Naive thymus-derived CD8-positive, alpha-beta T cell (primary cell): ENCODE measurements at regions not wholly inside any gene's neighbourhood (a gene's known extent, or its start where the extent isn't known, plus 50 kb on each side); places are given as distances from the start of the nearest gene placed in this dataset.
"Not testable (repeated sequence)": the region's sequence is repeated elsewhere in the genome, so short reads cannot be mapped to it uniquely, and the experiment has no call there.

Source experiments
- ATAC-seq, 2 donors: fragments of 150-1000 bp; cut with Tn5 transposase in 1 of 2; sonication (Bioruptor Pico), chemical (Tn5 transposase) in 1 of 2; 1 replicate in 1 of 2; 2 replicates in 1 of 2; pipeline ENCODE4 v1.10.0; 2021; ENCODE audit warnings: mild to moderate bottlenecking in 2 of 2, moderate library complexity in 2 of 2
- POLR2A ChIA-PET: fragments of 350-600 bp; sonication (Branson Sonifier 250); formaldehyde crosslinking; loops from one replicate; lab custom pipeline; 2021; ENCODE audit warnings: antibody characterized with exemption; lab: Charles Lee
- DNase-seq, 10 donors: peaks; one replicate each; pipeline versions ENCODE4 v3.0.0 to v3.0.0-alpha.2; 2020 to 2022
- H3K27ac Mint-ChIP-seq, 10 donors: one replicate each; pipeline ENCODE4 v1.8.0; 2020 to 2022; ENCODE audit warnings: mild to moderate bottlenecking in 10 of 10, mixed read lengths in 10 of 10, moderate library complexity in 4 of 10, inconsistent platforms in 1 of 10
- H3K27me3 Mint-ChIP-seq, 5 donors: one replicate each; pipeline ENCODE4 v1.8.0; 2021 to 2022; ENCODE audit warnings: mixed read lengths in 5 of 5
- H3K36me3 Mint-ChIP-seq, 3 donors: one replicate each; pipeline ENCODE4 v1.8.0; 2020 to 2022; ENCODE audit warnings: mixed read lengths in 3 of 3, mild to moderate bottlenecking in 2 of 3, inconsistent platforms in 1 of 3
- H3K4me1 Mint-ChIP-seq, 4 donors: one replicate each; pipeline ENCODE4 v1.8.0; 2021 to 2022; ENCODE audit warnings: mixed read lengths in 4 of 4
- H3K4me3 Mint-ChIP-seq, 10 donors: one replicate each; pipeline ENCODE4 v1.8.0; 2020 to 2022; ENCODE audit warnings: mild to moderate bottlenecking in 10 of 10, mixed read lengths in 10 of 10, moderate library complexity in 6 of 10, inconsistent platforms in 1 of 10
- H3K9me3 Mint-ChIP-seq, 9 donors: one replicate each; pipeline ENCODE4 v1.8.0; 2020 to 2022; ENCODE audit warnings: mixed read lengths in 9 of 9, mild to moderate bottlenecking in 3 of 9, inconsistent platforms in 1 of 9, moderate library complexity in 1 of 9

DNA sequence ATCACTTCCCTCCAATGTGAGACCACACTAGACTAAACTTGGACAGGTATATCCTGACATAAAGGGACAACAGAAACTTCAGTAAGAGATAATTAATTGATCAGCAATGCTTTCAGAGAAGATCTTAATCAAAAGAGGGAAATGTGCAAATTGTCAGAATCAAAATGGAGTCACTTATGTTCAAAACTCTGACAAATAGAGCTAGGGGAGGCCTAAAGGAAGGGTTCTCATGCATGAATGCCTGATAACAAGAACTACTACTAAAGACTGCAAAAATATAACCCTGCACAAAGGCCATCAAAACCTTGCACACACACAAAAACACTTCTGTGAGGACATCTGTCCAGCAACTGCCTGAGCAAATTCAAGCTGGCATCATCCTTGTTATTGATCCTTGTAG is 637.5 kb upstream of the INTU start:
- DNase-seq (no peak), ATAC-seq (no peak)
- Mint-ChIP-seq H3K27ac (no peak overlapping the region), H3K9me3 (peaks cover 0 to 9% (median 6%) of the 10 kb centered on the region in 9 donors), H3K27me3 (no peaks in the 10 kb centered on the region), H3K4me1 (no peaks in the 10 kb centered on the region), H3K36me3 (no peaks in the 10 kb centered on the region), H3K4me3 (no peak overlapping the region)
- POLR2A ChIA-PET, result no interaction called here

DNA sequence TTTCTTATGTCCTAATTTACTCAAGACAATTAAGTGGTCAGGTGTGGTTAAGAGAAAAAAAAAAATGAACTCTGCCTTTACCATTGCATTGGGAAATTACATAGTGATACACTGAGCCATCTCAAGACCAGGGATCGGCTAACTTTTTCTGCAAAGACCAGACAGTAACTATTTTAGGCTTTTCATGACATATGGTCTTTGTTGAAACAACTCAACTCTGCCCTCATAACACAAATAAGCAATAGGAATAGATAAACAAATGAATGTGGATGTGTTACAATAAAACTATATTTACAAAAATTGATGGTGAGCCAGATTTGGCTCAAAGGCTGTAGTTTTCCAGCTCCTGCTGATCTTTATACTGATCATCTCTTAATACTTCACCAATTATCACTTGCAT is 632.6 kb upstream of the INTU start:
- DNase-seq (no peak), ATAC-seq (no peak)
- H3K27me3 Mint-ChIP-seq, result no peaks in the 10 kb centered on the region
- H3K27ac Mint-ChIP-seq, result no peak overlapping the region
- no peaks in the 10 kb centered on the region for H3K36me3 Mint-ChIP-seq
- POLR2A ChIA-PET, result no interaction called here
- H3K4me1 Mint-ChIP-seq, result no peaks in the 10 kb centered on the region
- no peak overlapping the region for H3K4me3 Mint-ChIP-seq
- peaks cover 0 to 17% (median 4%) of the 10 kb centered on the region in 9 donors for H3K9me3 Mint-ChIP-seq

DNA sequence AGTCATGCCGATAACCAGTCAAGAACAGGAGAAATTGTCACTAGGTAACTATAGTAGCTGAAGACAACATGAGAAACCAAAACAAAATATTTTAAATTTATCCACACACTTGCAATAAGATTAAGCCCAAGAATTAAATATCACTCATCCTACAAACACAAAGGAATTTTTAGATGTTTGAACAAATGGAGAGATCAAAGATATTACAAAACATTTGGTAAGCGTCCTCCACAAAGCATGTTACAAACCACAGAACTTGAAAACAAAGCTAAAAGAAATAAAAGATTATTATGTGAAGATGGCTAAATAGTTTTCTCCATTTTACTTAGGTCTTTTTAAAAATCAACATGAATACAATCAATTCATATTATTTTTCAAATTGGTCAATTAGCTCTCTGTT is 631.9 kb upstream of the INTU start:
- no peak for ATAC-seq
- Mint-ChIP-seq H3K27me3 (no peaks in the 10 kb centered on the region), H3K27ac (no peak overlapping the region), H3K4me1 (no peaks in the 10 kb centered on the region), H3K4me3 (no peak overlapping the region), H3K9me3 (peaks cover 0 to 20% (median 4%) of the 10 kb centered on the region in 9 donors), H3K36me3 (no peaks in the 10 kb centered on the region)
- DNase-seq, result no peak
- POLR2A ChIA-PET, result no interaction called here

DNA sequence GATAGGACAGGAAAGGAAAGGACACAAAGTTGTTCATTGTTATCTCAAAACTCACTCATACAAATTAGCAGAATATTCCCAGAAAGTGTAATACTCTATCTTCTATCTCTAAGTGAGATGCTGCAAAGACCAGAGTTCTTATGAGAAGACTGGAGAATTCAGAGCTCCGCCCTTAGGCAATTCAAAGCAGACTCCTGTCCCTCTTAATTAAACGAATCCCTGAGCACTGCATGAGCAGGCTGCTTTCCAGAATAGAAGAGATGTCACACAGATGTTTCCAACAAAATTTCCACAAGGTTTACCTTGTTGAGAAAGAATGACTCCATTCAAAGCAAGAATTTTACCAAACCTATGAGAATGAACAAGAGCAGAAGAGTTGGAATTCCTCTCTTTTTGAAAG is 630.8 kb upstream of the INTU start:
- POLR2A ChIA-PET, result no interaction called here
- no peak overlapping the region for H3K27ac Mint-ChIP-seq
- no peak overlapping the region for H3K4me3 Mint-ChIP-seq
- DNase-seq, result no peak
- H3K9me3 Mint-ChIP-seq, result peaks cover 0 to 20% (median 4%) of the 10 kb centered on the region in 9 donors
- H3K27me3 Mint-ChIP-seq, result no peaks in the 10 kb centered on the region
- ATAC-seq, result no peak
- no peaks in the 10 kb centered on the region for H3K36me3 Mint-ChIP-seq
- no peaks in the 10 kb centered on the region for H3K4me1 Mint-ChIP-seq

DNA sequence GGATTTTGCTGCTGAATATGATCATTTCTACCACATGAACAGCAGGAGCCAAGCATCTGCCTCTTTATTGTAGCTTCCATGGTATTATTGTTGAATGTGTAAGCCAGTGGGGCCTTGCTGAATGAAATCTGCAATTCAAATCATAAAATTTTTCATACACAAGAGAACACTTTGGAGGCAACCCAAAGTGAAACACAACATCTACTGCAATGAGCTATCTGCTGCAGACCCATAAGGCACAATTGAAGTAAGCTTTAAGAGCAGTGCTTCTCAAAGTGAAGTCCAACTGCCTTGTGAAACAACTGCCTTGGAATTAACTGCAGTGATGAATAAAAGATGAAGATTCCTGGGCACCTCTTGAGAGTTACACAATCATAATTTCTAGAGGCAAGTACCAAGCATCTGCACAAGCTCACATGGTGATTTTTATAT is 626.3 kb upstream of the INTU start:
- ATAC-seq (no peak), DNase-seq (no peak)
- POLR2A ChIA-PET, result no interaction called here
- H3K4me3 Mint-ChIP-seq, result no peak overlapping the region
- no peaks in the 10 kb centered on the region for H3K36me3 Mint-ChIP-seq
- no peaks in the 10 kb centered on the region for H3K4me1 Mint-ChIP-seq
- no peak overlapping the region for H3K27ac Mint-ChIP-seq
- H3K27me3 Mint-ChIP-seq, result peaks cover 0 to 4% (median 0%) of the 10 kb centered on the region in 5 donors
- peaks cover under 1 to 15% (median 5%) of the 10 kb centered on the region in 9 donors for H3K9me3 Mint-ChIP-seq

DNA sequence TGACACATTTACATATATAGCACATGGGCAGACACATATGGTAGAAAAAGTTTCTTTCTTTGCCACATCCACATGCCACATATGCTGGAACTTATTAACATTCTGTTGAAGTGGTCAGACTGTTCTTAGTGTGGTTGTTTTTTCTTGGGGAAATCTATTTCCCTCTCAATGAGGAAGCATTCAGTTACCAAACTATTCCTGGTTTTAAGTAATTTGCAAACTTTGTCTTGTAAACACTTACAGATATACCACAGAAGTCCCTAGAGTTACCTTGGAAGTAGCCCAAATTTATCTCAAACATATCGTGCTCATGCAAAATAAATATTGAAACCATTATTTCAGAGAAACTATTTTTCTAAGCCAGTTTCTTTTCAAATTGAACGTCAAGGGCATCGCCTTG is 625.5 kb upstream of the INTU start:
- H3K4me3 Mint-ChIP-seq, result no peak overlapping the region
- POLR2A ChIA-PET, result no interaction called here
- peaks cover 0 to 13% (median 5%) of the 10 kb centered on the region in 9 donors for H3K9me3 Mint-ChIP-seq
- H3K4me1 Mint-ChIP-seq, result no peaks in the 10 kb centered on the region
- no peak overlapping the region for H3K27ac Mint-ChIP-seq
- DNase-seq (no peak), ATAC-seq (no peak)
- H3K36me3 Mint-ChIP-seq, result no peaks in the 10 kb centered on the region
- peaks cover 0 to 4% (median 0%) of the 10 kb centered on the region in 5 donors for H3K27me3 Mint-ChIP-seq

DNA sequence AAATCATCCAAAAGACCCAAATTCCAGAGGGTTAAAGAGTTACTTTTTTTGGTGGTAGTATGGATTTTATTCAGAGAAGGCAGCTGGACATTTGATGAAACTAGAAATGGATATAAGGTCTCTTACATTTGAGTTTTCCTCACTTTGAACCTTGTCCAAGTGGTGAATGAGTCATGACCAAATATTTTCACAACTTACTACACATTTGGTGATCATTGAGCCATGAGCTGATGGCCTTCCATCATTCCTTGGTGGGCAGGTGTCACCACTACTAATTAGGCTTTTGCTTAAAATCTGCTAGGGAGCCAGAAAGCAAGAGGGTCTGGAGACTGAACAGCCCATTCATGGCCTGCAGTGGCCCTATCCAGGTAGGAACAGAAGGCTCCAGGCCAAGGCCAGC is 620.2 kb upstream of the INTU start:
- peaks cover 0 to 4% (median 0%) of the 10 kb centered on the region in 5 donors for H3K27me3 Mint-ChIP-seq
- no peak overlapping the region for H3K27ac Mint-ChIP-seq
- H3K36me3 Mint-ChIP-seq, result no peaks in the 10 kb centered on the region
- DNase-seq (no peak), ATAC-seq (no peak)
- H3K9me3 Mint-ChIP-seq, result peaks cover 0 to 13% (median 6%) of the 10 kb centered on the region in 9 donors
- POLR2A ChIA-PET, result no interaction called here
- no peaks in the 10 kb centered on the region for H3K4me1 Mint-ChIP-seq
- H3K4me3 Mint-ChIP-seq, result no peak overlapping the region

DNA sequence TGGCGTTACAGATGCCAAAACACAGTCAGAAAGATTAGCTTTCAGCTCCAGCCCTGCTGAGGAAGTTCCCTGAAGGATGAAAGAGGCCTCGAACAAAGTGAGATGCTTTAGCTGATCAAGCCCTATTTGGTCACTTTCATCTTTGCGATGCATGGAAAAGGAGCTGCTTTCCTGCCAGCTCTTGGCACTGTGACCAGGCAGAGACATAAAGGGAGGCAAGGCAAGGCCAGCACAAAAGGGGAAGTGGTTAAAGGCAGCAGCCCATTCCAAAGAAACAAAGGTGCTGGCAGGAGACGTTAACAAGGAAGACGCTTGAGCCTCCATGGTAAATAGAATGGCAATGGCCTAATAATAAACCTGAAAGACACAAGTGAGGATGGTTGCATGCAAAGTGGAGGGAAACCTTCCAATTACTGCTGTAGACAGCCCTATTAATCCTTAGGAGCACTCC is 617.1 kb upstream of the INTU start:
- no peak for ATAC-seq
- H3K4me3 Mint-ChIP-seq, result no peak overlapping the region
- H3K4me1 Mint-ChIP-seq, result no peaks in the 10 kb centered on the region
- H3K27ac Mint-ChIP-seq, result no peak overlapping the region
- H3K36me3 Mint-ChIP-seq, result no peaks in the 10 kb centered on the region
- POLR2A ChIA-PET, result no interaction called here
- H3K27me3 Mint-ChIP-seq, result no peaks in the 10 kb centered on the region
- DNase-seq, result no peak
- H3K9me3 Mint-ChIP-seq, result peaks cover 0 to 10% (median 2%) of the 10 kb centered on the region in 9 donors

DNA sequence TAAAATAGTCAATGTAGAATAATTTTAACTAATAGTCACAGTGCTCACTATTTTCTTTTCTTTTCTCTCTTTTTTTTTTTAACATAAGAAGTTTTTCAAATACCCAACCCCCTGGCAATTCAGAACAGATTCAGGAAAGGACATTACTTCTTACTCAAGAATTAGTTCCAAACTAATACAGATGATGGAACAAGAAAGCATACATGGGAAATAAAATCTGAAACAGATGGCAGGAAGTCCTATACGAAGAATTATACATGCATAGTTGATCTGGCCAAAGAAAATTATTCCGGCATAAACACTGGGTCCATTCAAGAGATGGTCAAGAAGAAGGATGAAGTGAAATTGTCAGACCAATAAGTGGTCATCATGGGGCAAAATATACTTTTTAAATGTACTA is 614.4 kb upstream of the INTU start:
- DNase-seq, result no peak
- H3K36me3 Mint-ChIP-seq, result no peaks in the 10 kb centered on the region
- H3K27me3 Mint-ChIP-seq, result no peaks in the 10 kb centered on the region
- POLR2A ChIA-PET, result no interaction called here
- peaks cover 0 to 8% (median 0%) of the 10 kb centered on the region in 9 donors for H3K9me3 Mint-ChIP-seq
- H3K4me1 Mint-ChIP-seq, result no peaks in the 10 kb centered on the region
- H3K27ac Mint-ChIP-seq, result no peak overlapping the region
- H3K4me3 Mint-ChIP-seq, result no peak overlapping the region
- no peak for ATAC-seq

DNA sequence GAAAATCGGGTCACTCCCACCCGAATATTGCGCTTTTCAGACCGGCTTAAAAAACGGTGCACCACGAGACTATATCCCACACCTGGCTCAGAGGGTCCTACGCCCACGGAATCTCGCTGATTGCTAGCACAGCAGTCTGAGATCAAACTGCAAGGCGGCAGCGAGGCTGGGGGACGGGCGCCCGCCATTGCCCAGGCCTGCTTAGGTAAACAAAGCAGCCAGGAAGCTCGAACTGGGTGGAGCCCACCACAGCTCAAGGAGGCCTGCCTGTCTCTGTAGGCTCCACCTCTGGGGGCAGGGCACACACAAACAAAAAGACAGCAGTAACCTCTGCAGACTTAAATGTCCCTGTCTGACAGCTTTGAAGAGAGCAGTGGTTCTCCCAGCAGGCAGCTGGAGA is 611.9 kb upstream of the INTU start:
- H3K9me3 Mint-ChIP-seq, H3K27me3 Mint-ChIP-seq, ATAC-seq, H3K4me1 Mint-ChIP-seq, H3K27ac Mint-ChIP-seq, H3K4me3 Mint-ChIP-seq, H3K36me3 Mint-ChIP-seq, DNase-seq, POLR2A ChIA-PET: not testable (repeated sequence)

DNA sequence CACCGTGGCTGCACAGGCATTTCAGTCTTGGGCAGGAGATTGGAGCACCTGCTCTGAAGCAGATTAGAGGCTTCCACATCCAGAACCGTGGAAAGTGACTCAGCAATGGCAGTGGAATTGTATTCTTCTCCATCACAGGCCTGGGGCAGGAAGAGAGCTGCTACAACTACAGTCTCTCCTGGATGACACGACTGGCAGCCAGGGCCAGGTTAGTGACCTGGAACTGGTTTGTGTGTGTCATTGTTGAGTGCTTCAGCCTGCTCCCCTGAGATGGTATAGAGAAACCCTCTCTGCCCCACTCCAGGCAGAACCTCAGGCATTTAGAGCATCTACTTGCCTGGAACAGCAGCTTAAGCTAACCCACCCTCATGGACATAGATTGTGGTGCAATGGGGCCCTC is 596.5 kb upstream of the INTU start:
- peaks cover 0 to 21% (median 7%) of the 10 kb centered on the region in 9 donors for H3K9me3 Mint-ChIP-seq
- H3K27ac Mint-ChIP-seq, result no peak overlapping the region
- DNase-seq (no peak), ATAC-seq (no peak)
- H3K4me3 Mint-ChIP-seq, result no peak overlapping the region
- POLR2A ChIA-PET, result no interaction called here
- no peaks in the 10 kb centered on the region for H3K36me3 Mint-ChIP-seq
- H3K4me1 Mint-ChIP-seq, result no peaks in the 10 kb centered on the region
- H3K27me3 Mint-ChIP-seq, result no peaks in the 10 kb centered on the region

DNA sequence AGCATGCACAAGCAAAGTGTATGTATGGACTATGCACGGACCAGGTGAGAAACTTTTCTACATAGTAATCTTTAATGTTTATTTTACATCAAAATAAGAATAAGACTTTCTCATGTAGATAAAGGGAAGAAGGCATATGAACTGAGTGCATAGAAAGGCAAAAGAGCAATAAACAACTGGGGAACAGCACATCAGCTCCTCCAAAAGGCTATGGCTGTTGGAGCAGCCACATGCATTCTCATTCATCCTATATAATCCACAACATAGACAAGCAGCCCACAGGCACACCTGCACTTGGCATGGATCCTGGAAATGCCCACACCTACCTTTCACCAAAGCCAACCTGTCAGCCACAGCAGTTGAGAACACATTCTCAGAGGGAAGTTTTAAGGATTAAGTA is 586.9 kb upstream of the INTU start:
- ATAC-seq (no peak), DNase-seq (no peak)
- POLR2A ChIA-PET, result no interaction called here
- Mint-ChIP-seq H3K27ac (no peak overlapping the region), H3K4me3 (no peak overlapping the region), H3K36me3 (no peaks in the 10 kb centered on the region), H3K27me3 (no peaks in the 10 kb centered on the region), H3K9me3 (peaks cover 0 to 20% (median 0%) of the 10 kb centered on the region in 9 donors), H3K4me1 (no peaks in the 10 kb centered on the region)

DNA sequence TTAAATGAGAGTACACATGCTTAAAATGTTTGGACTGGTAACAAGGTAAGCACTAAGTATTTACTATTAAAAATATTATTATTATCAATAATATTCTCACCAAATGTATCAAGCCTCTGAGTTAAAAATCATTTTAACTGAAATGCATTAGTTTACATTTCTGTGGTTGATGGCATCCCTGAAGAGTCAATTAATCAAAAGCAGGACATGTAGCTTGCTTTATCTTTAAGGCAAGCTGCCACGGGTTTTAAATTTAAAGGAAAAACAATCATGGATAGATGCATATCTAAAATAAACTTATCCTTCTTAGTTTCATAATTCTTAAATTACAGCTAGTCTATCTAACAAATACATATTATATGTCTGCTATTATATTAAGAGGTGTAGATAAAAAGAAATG is 584.8 kb upstream of the INTU start:
- Mint-ChIP-seq H3K27me3 (no peaks in the 10 kb centered on the region), H3K9me3 (peaks cover 0 to 14% (median 0%) of the 10 kb centered on the region in 9 donors), H3K27ac (no peak overlapping the region), H3K4me1 (no peaks in the 10 kb centered on the region), H3K36me3 (no peaks in the 10 kb centered on the region), H3K4me3 (no peak overlapping the region)
- DNase-seq (no peak), ATAC-seq (no peak)
- POLR2A ChIA-PET, result no interaction called here

DNA sequence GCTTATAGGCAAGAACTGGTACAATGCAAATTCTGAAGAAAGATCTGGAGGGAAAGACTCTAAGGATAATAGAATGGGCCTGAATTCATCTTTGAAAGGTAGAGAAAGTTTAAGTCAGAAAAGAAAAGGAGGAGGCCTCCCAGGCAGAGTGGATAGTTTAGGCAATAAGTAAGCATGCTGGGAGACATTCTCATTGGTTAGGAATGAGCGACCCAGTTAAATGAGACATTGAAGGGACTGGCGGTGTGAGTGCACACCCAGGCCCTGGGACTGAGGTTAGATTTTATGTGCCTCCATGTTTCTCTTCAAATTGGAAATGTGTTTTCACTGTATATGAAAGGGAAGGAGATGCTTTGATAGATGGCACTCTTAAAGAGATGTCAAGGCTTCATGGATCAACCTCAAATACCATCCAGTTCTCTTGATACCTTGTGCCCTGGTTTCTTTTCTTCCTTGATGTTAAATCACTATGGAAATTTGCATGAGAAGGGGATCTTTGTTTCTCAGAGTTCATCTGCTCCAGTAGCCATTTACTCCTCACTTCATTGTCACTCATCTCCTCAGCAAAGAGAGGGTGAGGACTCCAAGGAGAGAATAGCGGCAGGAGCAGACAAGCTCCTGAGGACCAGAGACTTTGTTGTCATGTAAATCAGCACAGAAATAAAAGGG is 584.2 kb upstream of the INTU start:
- DNase-seq (no peak), ATAC-seq (no peak)
- Mint-ChIP-seq H3K27ac (no peak overlapping the region), H3K27me3 (peaks cover 0 to 1% (median 0%) of the 10 kb centered on the region in 5 donors), H3K4me1 (no peaks in the 10 kb centered on the region), H3K36me3 (no peaks in the 10 kb centered on the region), H3K4me3 (no peak overlapping the region), H3K9me3 (peaks cover 0 to 17% (median 3%) of the 10 kb centered on the region in 9 donors)
- POLR2A ChIA-PET, result no interaction called here
